ENCODE measurements at regions not wholly inside any gene's neighbourhood (a gene's known extent, or its start where the extent isn't known, plus 50 kb on each side); places are given as distances from the start of the nearest gene placed in this dataset.

DNA sequence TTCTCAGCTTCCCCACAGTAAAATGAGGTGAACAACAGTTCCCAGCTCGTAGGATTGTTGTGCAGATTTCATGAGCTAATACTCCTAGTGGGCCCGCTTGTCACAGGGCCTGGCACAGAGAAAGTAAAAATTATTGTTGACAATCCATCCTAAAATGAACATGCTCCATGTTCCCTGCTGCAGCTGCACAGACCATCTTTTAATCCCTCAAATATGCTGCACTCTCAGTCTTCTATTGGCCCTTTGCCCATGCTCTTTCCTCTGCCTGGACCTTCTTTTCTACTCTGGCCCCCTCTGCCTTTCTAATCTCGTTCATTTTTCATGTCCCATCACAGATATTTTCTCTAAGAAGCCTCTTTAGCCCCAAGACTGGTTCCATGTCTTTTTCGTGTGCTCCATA lies 117.7 kb upstream of the NR3C1 start:
- TF ChIP-seq, protein P1, sequence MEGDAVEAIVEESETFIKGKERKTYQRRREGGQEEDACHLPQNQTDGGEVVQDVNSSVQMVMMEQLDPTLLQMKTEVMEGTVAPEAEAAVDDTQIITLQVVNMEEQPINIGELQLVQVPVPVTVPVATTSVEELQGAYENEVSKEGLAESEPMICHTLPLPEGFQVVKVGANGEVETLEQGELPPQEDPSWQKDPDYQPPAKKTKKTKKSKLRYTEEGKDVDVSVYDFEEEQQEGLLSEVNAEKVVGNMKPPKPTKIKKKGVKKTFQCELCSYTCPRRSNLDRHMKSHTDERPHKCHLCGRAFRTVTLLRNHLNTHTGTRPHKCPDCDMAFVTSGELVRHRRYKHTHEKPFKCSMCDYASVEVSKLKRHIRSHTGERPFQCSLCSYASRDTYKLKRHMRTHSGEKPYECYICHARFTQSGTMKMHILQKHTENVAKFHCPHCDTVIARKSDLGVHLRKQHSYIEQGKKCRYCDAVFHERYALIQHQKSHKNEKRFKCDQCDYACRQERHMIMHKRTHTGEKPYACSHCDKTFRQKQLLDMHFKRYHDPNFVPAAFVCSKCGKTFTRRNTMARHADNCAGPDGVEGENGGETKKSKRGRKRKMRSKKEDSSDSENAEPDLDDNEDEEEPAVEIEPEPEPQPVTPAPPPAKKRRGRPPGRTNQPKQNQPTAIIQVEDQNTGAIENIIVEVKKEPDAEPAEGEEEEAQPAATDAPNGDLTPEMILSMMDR (conservative IDR thresholded peaks at IDR 0.05 in 1 of 2, IDR thresholded peaks at IDR 0.05 in 1 of 2; ENCODE audit: low read depth in 1 of 2, low read length in 2 of 2): no peak
- TF ChIP-seq EZH2 (IDR thresholded peaks at IDR 0.05; ENCODE audit: low read length, missing control alignments): no peak

Measured in fibroblast of lung (primary cell).